ENCODE measurements at regions not wholly inside any gene's neighbourhood (a gene's known extent, or its start where the extent isn't known, plus 50 kb on each side); places are given as distances from the start of the nearest gene placed in this dataset.

DNA sequence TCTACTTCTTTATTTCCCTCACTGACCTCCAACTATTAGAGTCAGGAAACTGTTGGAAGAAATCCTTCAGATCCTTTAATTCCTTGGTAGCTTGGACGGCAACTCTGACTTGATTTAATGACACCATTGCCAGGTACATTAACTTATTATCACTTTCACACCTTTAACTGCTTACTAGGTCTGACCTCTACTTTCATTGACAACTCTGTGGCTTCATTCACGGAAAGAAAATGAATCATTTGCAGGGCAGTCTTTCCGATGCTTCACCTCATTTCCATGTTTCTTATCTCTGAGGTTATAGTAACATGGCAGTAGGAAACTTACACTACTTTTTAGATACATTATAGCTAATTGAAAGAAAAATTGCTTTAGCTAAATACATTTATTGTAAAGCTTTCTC, 82.6 kb upstream of the PDGFD start:
- TF ChIP-seq, protein P1, sequence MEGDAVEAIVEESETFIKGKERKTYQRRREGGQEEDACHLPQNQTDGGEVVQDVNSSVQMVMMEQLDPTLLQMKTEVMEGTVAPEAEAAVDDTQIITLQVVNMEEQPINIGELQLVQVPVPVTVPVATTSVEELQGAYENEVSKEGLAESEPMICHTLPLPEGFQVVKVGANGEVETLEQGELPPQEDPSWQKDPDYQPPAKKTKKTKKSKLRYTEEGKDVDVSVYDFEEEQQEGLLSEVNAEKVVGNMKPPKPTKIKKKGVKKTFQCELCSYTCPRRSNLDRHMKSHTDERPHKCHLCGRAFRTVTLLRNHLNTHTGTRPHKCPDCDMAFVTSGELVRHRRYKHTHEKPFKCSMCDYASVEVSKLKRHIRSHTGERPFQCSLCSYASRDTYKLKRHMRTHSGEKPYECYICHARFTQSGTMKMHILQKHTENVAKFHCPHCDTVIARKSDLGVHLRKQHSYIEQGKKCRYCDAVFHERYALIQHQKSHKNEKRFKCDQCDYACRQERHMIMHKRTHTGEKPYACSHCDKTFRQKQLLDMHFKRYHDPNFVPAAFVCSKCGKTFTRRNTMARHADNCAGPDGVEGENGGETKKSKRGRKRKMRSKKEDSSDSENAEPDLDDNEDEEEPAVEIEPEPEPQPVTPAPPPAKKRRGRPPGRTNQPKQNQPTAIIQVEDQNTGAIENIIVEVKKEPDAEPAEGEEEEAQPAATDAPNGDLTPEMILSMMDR (IDR thresholded peaks at IDR 0.05) = no peak
- TF ChIP-seq, protein P2, sequence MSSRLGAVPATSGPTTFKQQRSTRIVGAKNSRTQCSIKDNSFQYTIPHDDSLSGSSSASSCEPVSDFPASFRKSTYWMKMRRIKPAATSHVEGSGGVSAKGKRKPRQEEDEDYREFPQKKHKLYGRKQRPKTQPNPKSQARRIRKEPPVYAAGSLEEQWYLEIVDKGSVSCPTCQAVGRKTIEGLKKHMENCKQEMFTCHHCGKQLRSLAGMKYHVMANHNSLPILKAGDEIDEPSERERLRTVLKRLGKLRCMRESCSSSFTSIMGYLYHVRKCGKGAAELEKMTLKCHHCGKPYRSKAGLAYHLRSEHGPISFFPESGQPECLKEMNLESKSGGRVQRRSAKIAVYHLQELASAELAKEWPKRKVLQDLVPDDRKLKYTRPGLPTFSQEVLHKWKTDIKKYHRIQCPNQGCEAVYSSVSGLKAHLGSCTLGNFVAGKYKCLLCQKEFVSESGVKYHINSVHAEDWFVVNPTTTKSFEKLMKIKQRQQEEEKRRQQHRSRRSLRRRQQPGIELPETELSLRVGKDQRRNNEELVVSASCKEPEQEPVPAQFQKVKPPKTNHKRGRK (CRISPR knock-in tag; IDR thresholded peaks at IDR 0.05; ENCODE audit: borderline replicate concordance) = no peak
- TF ChIP-seq, protein P3, sequence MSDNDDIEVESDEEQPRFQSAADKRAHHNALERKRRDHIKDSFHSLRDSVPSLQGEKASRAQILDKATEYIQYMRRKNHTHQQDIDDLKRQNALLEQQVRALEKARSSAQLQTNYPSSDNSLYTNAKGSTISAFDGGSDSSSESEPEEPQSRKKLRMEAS (CRISPR knock-in tag; IDR thresholded peaks at IDR 0.05) = no peak
- TF ChIP-seq FOXK1 (CRISPR knock-in tag; IDR thresholded peaks at IDR 0.05) (no peak), ZNF423 (CRISPR knock-in tag; IDR thresholded peaks at IDR 0.05) (no peak), SOX15 (CRISPR knock-in tag; IDR thresholded peaks at IDR 0.05) (no peak), TP53 (CRISPR knock-in tag; IDR thresholded peaks at IDR 0.05) (no peak), NR3C1 (CRISPR knock-in tag; conservative IDR thresholded peaks at IDR 0.05; ENCODE audit: low read depth) (no peak)
- TF ChIP-seq, protein P4, sequence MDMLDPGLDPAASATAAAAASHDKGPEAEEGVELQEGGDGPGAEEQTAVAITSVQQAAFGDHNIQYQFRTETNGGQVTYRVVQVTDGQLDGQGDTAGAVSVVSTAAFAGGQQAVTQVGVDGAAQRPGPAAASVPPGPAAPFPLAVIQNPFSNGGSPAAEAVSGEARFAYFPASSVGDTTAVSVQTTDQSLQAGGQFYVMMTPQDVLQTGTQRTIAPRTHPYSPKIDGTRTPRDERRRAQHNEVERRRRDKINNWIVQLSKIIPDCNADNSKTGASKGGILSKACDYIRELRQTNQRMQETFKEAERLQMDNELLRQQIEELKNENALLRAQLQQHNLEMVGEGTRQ (CRISPR knock-in tag; IDR thresholded peaks at IDR 0.05) = no peak
- TF ChIP-seq, protein P5, sequence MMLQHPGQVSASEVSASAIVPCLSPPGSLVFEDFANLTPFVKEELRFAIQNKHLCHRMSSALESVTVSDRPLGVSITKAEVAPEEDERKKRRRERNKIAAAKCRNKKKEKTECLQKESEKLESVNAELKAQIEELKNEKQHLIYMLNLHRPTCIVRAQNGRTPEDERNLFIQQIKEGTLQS (CRISPR knock-in tag; conservative IDR thresholded peaks at IDR 0.05) = no peak
